ENCODE measurements at regions not wholly inside any gene's neighbourhood (a gene's known extent, or its start where the extent isn't known, plus 50 kb on each side); places are given as distances from the start of the nearest gene placed in this dataset.
"Not testable (repeated sequence)": the region's sequence is repeated elsewhere in the genome, so short reads cannot be mapped to it uniquely, and the experiment has no call there.

DNA sequence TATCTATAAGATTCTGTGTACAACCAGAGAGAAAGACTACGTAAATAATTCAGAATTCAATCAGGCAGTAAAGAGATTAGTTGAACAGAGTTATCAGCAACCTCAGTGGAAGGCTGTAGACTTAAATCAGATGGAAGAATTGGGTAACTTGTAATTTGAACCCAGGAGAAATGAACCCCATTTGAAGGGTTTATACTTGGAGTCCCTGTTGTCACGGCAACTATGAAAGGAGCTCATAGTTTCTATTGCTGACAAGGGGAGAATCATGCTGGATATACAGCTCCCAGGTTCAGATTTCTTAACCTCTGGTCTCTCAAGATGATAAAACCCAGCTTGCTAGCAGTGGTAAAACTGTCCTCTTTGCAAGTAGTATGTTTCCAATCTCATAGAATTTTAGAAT, 54.4 kb upstream of the BMP4 start:
- no peak overlapping the region for H3K4me3 ChIP-seq
- DNase-seq (ENCODE audit: low spot score) = no peak
- H3K27ac ChIP-seq = no peak overlapping the region
- TF ChIP-seq, protein P1, sequence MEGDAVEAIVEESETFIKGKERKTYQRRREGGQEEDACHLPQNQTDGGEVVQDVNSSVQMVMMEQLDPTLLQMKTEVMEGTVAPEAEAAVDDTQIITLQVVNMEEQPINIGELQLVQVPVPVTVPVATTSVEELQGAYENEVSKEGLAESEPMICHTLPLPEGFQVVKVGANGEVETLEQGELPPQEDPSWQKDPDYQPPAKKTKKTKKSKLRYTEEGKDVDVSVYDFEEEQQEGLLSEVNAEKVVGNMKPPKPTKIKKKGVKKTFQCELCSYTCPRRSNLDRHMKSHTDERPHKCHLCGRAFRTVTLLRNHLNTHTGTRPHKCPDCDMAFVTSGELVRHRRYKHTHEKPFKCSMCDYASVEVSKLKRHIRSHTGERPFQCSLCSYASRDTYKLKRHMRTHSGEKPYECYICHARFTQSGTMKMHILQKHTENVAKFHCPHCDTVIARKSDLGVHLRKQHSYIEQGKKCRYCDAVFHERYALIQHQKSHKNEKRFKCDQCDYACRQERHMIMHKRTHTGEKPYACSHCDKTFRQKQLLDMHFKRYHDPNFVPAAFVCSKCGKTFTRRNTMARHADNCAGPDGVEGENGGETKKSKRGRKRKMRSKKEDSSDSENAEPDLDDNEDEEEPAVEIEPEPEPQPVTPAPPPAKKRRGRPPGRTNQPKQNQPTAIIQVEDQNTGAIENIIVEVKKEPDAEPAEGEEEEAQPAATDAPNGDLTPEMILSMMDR (IDR thresholded peaks at IDR 0.05) = no peak

DNA sequence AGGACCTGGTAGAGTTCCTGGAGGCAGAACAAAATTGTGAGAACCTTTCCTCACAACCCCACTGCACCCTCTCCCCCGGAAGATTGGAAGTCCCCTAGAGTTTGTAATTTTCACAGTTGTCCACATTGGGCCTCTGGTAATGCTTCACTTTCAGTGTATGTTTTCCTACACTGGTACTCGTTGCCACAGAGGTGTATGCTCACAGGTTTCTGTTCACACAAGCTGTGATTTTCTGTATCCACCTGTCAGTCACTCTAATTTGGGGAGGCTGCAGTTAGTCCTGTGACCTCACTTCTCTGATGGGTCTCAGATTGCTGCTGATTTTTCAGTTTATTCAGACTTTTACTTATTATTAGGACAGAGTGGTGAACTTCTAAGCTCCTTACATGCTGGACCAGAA, 66.4 kb upstream of the BMP4 start:
- TF ChIP-seq, protein P1 (IDR thresholded peaks at IDR 0.05) = no peak
- Histone ChIP-seq H3K4me3 (no peak overlapping the region), H3K27ac (no peak overlapping the region)
- no peak for DNase-seq (ENCODE audit: low spot score)

DNA sequence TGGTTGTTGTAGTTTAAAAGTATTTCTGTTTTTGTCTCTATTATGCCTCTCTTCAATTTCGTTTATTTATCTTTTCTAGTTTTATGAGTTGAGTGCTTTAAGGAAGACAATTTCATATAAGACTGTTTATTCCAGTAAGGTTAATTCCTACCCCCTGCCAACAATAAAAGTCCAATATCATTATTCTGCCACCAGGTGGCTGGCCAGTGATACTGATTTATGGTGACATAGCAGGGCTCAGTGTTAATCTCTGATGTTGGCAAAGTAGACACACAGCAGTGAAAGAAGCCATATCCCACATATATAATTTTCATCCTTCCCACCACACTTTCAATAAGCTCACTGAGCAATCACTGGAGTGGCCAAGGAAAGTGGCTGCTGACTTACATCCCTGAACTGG, 69.0 kb upstream of the BMP4 start:
- TF ChIP-seq, protein P1 (IDR thresholded peaks at IDR 0.05) = no peak
- no peak for DNase-seq (ENCODE audit: low spot score)

DNA sequence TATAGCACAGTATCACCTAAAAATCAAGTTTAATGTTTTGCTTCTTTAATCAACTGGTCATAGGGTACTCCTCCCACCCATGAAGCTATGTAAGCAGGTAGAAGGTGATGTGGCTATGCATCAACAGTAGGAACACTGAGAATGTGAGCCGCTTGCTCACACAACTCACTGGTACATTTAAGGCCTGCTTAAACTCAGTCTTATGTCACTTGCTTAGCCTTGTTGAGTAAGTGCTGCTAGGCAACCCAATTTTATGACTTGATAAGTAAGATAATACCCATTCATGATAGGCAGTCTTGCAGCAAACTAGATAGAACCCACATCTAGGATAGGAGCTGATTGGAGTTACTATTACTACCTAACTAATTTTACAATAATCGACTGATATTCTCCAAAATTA, 70.0 kb upstream of the BMP4 start:
- no peak for DNase-seq (ENCODE audit: low spot score)
- TF ChIP-seq, protein P1 (IDR thresholded peaks at IDR 0.05) = no peak
- H3K27ac ChIP-seq = no peak overlapping the region
- no peak overlapping the region for H3K4me3 ChIP-seq

More for the DNA sequence above, 69.0 kb upstream of the BMP4 start:
- Histone ChIP-seq H3K27ac (no peak overlapping the region), H3K4me3 (no peak overlapping the region)

DNA sequence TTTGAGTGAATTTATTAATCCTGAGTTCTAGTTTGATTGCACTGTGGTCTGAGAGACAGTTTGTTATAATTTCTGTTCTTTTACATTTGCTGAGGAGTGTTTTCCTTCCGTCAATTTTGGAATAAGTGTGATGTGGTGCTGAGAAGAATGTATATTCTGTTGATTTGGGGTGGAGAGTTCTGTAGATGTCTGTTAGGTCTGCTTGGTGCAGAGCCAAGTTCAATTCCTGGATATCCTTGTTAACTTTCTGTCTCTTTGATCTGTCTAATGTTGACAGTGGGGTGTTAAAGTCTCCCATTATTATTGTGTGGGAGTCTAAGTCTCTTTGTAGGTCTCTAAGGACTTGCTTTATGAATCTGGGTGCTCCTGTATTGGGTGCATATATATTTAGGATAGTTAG, 74.4 kb upstream of the BMP4 start:
- H3K4me3 ChIP-seq; H3K27ac ChIP-seq; DNase-seq (ENCODE audit: low spot score): not testable (repeated sequence)

DNA sequence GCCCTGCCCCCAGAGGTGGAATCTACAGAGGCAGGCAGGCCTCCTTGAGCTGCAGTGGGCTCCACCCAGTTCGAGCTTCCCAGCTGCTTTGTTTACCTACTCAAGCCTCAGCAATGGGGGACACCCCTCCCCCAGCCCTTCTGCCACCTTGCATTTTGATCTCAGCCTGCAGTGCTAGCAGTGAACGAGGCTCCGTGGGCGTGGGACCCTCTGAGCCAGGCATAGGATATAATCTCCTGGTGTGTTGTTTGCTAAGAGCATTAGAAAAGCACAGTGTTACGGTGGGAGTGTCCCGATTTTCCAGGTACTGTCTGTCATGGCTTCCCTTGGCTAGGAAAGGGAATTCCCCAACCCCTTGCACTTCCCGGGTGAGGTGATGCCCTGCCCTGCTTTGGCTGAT, 76.7 kb upstream of the BMP4 start:
- not testable (repeated sequence) for H3K4me3 ChIP-seq; H3K27ac ChIP-seq; DNase-seq (ENCODE audit: low spot score)

DNA sequence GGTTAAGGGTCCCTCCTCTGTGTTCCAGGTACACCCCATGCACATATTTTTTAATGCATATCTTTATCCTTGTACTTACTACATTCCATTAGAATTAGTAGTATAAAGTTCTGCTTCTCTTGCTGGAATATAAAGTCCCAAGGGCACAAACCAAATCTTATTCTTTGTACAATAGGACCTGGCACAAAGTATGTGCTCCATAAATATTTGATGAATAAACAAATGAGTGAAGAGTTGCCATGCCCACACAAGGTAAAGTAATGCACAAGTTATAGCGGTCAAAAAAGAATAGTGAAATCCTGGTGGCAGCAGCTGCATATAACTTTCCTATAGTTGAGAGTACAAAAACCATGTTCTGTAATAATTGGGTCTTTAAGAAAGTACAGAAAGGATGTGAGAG, 82.1 kb upstream of the BMP4 start:
- TF ChIP-seq, protein P1 (IDR thresholded peaks at IDR 0.05) = no peak
- Histone ChIP-seq H3K4me3 (no peak overlapping the region), H3K27ac (no peak overlapping the region)
- no peak for DNase-seq (ENCODE audit: low spot score)

DNA sequence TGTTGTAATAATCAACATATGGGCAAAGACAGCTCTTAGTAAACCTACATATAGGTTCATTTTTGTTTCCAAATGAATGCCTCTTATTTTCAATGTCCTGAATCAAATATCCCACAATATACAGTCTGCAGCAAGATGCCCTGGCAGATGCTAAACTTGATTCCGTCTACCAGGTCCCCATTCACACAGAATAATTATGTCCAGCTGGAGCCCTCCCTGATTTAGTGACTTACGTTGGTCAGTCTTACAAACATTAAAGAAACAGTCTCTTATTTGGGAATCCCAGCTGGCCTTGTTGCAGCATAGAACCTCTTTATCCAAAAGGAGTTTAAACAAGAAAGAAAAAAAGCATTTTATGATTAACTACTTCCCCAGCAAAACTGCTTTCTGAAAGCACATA, 82.7 kb upstream of the BMP4 start:
- TF ChIP-seq, protein P1 (IDR thresholded peaks at IDR 0.05) = no peak

More for the DNA sequence above, 82.7 kb upstream of the BMP4 start:
- no peak overlapping the region for H3K27ac ChIP-seq
- DNase-seq (ENCODE audit: low spot score) = no peak
- H3K4me3 ChIP-seq = no peak overlapping the region
